ENCODE measurements at regions not wholly inside any gene's neighbourhood (a gene's known extent, or its start where the extent isn't known, plus 50 kb on each side); places are given as distances from the start of the nearest gene placed in this dataset.
"Not testable (repeated sequence)": the region's sequence is repeated elsewhere in the genome, so short reads cannot be mapped to it uniquely, and the experiment has no call there.

GRCh38 chr5:174880412-174881200, 156.2 kb downstream of the MSX2 start:
- FAIRE-seq, result not testable (repeated sequence)

GRCh38 chr5:174877987-174878386, 153.6 kb downstream of the MSX2 start:
- DNase-seq (ENCODE audit: insufficient read length, low spot score) (no peak), FAIRE-seq (no peak)

More at GRCh38 chr5:174880412-174881200, 156.2 kb downstream of the MSX2 start:
- not testable (repeated sequence) for DNase-seq (ENCODE audit: insufficient read length, low spot score)

GRCh38 chr5:174872271-174872670, 147.9 kb downstream of the MSX2 start:
- no peak for DNase-seq (ENCODE audit: insufficient read length, low spot score)
- no peak for FAIRE-seq

DNA sequence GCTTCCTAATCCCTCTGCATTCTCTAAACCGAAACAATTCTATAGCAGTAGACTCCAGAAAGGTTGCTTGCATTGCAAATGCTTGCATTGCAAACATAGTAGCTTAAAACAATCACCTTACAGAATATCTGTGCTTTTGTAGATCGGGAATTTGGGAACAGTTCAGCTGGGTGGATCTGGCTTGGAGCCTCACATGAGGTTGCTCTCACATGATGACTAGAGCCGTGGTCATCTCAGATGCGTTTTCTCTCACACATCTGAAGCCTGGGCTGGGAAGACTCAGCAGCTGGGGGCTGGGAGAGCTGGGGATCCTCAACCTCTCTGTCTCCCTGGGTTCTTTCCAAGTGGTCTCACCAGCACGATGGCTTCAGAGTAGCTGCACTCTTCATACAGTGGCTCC, 127.8 kb downstream of the MSX2 start:
- FAIRE-seq, result no peak
- no peak for DNase-seq (ENCODE audit: insufficient read length, low spot score)

- DNase-seq (ENCODE audit: insufficient read length, low spot score) (no peak), FAIRE-seq (no peak)
Observed at GRCh38 chr5:174850565-174851169, 126.3 kb downstream of the MSX2 start.

GRCh38 chr5:174849426-174849825, 125.0 kb downstream of the MSX2 start:
- FAIRE-seq (no peak), DNase-seq (ENCODE audit: insufficient read length, low spot score) (no peak)

DNA sequence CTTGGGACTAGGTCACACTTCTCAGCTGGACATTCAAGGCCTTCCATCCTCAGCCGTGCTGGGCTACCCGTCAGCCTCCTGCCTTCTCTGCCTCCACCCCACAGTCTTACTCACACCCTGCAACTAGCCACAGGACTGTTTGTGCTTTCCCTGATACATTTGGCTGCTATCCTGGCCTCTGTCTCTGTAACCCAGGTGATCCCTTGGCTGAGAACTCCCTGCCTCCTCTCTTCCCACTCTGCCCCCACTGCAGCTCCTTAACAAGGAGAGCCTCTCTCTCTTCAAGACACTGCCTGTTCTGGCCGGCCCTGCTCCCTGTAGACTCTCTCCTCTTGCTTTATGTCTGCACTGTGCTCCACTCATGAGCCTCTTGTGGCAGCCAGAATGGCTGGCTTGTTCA, 120.6 kb downstream of the MSX2 start:
- DNase-seq (ENCODE audit: insufficient read length, low spot score), result no peak

GRCh38 chr5:174843263-174844250, 119.2 kb downstream of the MSX2 start:
- no peak for FAIRE-seq

More for the DNA sequence above, 120.6 kb downstream of the MSX2 start:
- no peak for FAIRE-seq

GRCh38 chr5:174840435-174840834, 116.1 kb downstream of the MSX2 start:
- DNase-seq (ENCODE audit: insufficient read length, low spot score), result no peak
- FAIRE-seq, result no peak

More at GRCh38 chr5:174843263-174844250, 119.2 kb downstream of the MSX2 start:
- no peak for DNase-seq (ENCODE audit: insufficient read length, low spot score)

DNA sequence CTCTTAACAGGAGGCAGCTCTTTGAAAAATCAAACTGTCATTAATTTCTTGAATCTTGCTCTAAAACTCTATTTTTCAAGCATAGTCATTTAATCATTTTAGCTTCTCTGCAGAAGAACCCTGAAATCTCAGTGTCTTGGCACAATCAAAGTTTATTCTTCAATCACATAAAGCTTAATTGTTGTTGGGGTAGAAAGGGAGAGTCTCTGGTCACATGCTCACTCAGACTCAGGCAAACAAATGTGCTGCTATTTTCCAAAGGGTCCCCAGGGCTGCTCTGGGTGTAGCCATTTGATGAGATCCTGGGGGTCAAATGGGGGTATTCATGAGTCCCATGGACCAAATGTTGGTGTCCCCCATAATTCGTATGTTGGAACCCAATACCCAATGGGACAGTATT, 114.8 kb downstream of the MSX2 start:
- DNase-seq (ENCODE audit: insufficient read length, low spot score), result no peak
- no peak for FAIRE-seq

- DNase-seq (ENCODE audit: insufficient read length, low spot score) (peak; percentile 36), FAIRE-seq (peak; percentile 13)
Observed at GRCh38 chr5:174837919-174838902, 113.8 kb downstream of the MSX2 start.

GRCh38 chr5:174834081-174834480, 109.7 kb downstream of the MSX2 start:
- DNase-seq (ENCODE audit: insufficient read length, low spot score) (no peak), FAIRE-seq (no peak)

DNA sequence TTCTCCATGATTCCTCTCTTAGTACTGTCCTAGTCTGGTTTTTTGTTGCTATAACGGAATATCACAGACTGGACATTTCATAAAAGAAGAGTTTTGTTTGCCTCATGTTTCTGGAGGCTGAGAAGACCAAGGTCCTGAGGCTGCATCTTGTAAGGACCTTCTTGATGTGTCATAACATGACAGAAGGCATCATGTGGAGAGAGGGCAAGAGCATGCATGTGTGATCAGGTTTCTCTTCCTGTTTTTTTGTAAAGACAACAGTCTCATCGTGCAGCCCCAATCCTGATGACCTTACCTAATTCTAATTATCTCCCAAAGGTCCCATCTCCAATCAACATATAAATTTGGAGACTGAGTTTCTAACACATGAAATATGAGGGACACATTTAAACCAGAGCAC, 108.4 kb downstream of the MSX2 start:
- DNase-seq (ENCODE audit: insufficient read length, low spot score), result no peak

GRCh38 chr5:174832025-174832424, 107.6 kb downstream of the MSX2 start:
- FAIRE-seq, result no peak

More for the DNA sequence above, 108.4 kb downstream of the MSX2 start:
- FAIRE-seq, result no peak

DNA sequence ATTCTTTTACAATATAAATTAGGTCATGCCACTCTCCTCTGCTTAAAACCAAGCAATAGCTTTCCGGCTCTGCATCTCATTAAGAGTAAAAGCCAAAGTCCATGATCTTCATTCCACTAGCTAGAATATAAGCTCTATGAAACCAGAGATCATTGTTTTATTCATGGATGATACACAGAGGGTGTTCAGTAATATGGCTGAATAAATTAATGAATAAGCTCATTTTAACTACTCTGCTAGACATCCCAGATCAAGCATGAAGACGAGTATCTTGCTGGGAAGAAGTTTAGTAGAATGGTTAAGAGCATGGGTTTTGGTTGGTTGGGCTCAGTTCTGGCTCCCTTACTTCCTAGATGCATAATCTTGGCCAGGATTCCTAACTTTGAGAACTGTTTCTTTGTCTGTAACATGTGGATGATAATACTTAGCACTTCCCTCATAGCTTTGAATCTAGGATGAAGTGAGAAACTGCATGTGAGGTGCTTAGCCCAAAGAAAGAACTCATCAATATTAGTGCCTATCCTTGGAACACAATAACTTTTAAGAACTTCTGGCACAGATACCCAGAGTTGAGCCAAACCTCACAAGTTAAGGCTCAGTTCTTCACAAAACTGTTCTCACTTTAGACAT, 106.8 kb downstream of the MSX2 start:
- DNase-seq (ENCODE audit: insufficient read length, low spot score), result no peak
- no peak for FAIRE-seq

More at GRCh38 chr5:174832025-174832424, 107.6 kb downstream of the MSX2 start:
- no peak for DNase-seq (ENCODE audit: insufficient read length, low spot score)

DNA sequence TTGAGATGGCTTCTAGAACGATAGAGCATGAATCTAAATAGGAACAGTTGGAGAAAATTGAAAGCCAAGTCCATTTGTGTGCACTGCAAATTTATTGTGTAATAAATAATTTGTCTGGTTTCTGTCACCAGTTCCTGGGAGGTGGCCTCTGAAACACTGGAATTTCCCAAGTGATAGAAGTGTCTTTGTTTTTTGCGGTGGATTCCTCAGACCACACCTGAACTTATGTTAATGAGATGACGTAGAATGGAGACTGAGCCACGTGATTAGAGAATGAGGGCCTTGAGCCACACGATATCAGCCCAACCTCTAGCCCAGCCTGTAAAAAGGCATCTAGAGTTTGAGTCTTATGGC, 105.1 kb downstream of the MSX2 start:
- no peak for DNase-seq (ENCODE audit: insufficient read length, low spot score)
- FAIRE-seq, result no peak

DNA sequence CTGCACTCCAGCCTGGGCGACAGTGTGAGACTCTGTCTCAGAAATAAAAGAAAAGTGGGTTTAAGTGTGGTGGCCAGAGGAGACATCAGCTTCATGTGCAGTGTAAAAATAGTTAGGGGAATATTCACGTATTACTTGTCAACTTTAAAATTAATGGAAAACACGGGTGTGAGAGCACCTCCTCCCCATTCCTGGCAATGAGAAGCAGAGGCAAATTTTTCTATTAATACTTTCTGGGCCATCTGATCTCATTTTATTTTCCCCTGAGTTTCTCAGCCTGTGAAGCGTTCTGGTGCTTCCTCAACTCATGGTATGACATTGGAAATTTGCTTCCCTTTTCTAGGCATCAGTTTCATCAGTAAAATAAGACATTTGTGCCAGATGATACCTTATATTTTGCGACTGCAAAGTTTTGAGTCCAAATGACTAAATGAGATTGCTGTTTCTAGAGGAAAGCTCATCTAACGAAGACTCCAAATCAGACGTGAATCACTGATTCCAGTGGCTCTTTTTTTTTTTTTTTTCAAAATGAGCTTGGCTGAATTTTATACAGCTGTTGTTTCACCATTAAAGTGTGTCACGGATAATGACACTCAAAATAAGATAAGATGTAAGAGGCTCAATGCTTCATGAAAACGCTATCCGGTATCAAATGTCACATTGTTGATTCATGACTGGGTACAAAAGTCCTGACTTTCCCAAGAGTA, 104.6 kb downstream of the MSX2 start:
- DNase-seq (ENCODE audit: insufficient read length, low spot score) (no peak), FAIRE-seq (no peak)

DNA sequence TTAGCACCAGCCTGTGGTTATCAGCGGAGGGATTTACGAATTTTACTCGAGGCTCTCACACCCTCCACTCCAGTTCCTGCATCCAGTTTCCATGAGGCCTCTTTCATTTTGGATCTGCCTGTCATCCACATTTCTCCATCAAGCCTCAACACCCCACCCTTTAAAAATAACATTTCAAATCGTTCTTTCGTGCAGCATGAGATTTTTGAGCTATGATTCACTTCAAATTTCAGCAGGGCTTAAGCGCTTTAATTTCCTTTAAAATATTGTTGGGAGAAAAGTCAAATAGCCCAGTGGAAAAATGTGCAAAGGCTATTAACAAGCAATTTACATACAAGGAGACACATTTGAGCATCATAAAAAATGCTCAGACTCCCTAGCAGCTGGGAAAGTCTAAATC, 103.2 kb downstream of the MSX2 start:
- FAIRE-seq, result no peak

GRCh38 chr5:174825587-174825986, 101.2 kb downstream of the MSX2 start:
- DNase-seq (ENCODE audit: insufficient read length, low spot score), result peak; percentile 35
- FAIRE-seq, result no peak

More for the DNA sequence above, 103.2 kb downstream of the MSX2 start:
- peak; percentile 14 for DNase-seq (ENCODE audit: insufficient read length, low spot score)

All from HTR-8/SVneo (cell line).